Brain pericyte (primary cell): ENCODE measurements at regions not wholly inside any gene's neighbourhood (a gene's known extent, or its start where the extent isn't known, plus 50 kb on each side); places are given as distances from the start of the nearest gene placed in this dataset.
"Not testable (repeated sequence)": the region's sequence is repeated elsewhere in the genome, so short reads cannot be mapped to it uniquely, and the experiment has no call there.

Source experiments
- DNase-seq: peaks from one replicate; pipeline ENCODE4 v3.0.0-alpha.2; 2012; ENCODE audit warnings: low read depth, low spot score

DNA sequence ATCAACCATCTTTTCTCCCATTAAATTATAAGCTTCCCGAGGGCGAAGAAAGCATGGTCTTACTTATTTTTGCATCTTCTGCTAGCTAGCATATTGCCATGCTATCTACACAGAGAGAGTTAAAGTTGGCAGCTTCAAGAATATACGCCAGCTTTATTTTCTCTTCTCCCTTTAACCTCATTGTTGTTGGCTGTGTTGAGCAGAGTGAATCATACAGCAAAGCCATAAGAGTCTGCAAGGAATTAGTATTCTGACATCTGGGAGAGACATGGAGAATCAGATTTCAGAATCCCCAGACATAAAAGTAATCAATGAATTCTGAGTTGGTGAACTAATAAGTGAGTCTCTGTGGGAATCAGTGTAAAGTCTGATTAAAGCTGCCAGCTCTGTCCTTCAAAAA, 649.6 kb upstream of the PTBP2 start:
- DNase-seq, result no peak

GRCh38 chr1:96073100-96073499, 648.5 kb upstream of the PTBP2 start:
- no peak for DNase-seq

DNA sequence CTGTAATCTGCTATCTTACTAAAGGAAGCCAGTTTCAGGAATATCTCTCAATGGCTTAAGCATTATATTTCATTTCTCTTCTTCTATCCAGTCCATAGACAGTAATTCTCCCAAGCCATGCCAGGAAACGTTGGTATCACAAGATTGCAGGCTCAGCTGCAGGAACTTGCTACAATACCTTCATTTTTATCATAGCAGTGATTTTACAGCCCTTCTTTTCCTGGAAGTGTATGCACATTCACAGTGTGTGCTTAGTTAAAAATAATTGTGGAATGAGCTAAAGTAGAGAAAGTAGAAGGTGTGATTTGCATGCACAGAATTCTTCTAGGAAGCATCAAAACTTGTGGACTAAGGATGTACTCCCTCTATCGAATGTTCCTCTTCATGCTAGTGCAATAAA, 647.2 kb upstream of the PTBP2 start:
- no peak for DNase-seq

DNA sequence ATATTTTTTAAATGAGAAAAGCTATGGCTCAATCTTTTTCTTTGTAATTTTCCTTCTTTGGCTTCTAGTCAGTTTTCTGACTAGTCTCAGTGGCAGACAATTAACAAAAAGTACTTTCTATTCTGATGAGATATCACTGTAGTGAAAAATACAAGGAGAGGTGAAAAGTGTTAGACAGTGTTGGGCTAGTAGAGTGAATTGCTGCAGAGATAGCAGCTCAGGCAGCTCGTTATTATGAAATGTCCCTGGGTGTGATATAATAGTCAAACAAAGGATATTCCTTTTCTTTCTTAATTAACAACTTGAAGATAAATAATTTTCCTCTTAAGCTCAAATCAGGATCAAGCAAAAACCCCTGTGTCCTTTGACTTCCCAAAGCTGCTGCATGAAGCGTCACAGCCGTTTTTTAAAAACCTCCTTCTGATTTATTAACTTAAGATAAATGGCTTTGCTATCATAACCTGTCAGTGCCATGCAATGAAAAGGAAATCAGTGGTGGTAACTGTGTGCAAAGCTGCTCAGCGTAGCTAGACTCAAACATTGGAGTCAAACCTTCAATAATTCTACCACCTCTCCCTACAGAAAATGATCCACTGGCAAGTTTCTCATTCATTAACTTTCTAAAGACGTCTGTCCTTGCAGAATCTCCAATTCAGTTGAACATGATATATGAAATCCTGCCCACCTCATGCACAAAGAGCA, 646.6 kb upstream of the PTBP2 start:
- DNase-seq, result no peak

DNA sequence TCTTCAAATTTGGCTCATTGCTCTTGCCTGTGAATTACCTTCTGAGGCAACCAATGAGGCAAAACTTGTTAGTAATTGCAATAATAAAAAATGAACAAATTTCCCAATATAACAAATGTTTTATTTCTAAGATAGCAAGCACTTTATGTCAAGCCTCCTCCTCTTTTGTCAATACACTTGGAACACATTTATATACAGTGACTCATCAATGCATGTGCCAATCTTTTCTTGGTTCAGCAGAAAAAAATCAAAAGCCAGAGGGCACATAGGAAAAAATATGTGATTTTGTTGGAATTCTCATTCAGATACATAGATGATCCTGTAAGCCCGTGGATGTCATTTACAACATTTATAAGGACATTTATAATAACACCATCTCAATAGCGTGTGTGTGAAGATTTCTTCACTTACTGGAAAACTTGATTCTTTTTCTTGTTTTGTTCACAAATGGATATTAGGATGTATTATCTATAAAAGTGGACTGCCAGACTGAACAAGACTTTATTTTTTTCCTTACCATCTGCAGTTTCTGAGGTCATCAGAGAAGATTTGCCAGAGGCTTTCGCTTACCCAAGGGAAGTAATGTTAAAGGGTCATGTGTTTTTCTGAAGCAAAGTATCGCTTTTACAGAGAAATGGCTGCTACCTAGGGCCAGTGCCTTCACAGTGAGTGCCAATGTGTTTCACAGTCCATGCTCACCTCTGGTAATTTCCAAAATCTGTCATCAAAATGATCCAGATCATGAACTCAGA, 645.7 kb upstream of the PTBP2 start:
- no peak for DNase-seq

GRCh38 chr1:96076589-96076988, 645.0 kb upstream of the PTBP2 start:
- no peak for DNase-seq

DNA sequence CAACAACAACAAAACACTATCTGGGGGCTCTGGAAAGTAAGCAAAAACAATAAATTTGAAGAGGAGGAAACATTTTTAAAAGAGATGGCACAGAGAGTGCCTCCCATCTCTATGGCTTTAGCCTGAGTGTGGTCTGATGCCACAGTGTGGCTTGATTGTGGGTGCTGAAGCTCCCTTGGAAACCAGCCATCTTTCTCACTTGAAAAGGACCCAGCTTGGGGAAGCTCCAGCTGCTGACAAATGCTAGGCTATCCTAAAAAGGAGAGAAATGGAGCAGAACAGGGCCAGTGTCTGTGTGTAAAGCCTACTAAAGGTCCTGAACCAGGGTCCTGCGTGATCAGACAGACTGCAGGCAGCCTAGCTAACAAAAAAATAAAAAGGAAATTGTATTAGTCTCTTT, 642.0 kb upstream of the PTBP2 start:
- no peak for DNase-seq

DNA sequence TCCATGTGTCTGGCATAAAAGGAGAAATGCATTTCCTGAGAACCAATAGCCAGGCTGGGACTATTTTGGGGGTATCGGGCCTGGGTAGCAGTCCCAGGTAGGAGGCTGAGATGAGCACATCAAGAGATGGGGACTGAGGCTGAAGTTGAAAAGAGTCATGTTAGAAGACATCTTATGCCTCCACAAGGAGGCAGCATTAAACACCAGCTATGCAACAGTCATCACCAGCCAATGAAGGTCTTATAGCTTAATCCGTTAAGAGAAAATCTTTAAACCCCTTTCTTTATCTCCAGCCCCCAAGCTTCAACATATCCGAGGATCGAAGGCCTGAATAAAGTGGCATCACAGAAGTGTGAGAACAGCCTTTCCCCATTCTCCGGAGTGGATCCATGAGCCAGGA, 640.7 kb upstream of the PTBP2 start:
- DNase-seq, result no peak

- DNase-seq, result no peak
Measured at GRCh38 chr1:96087719-96088118, 633.9 kb upstream of the PTBP2 start.

- no peak for DNase-seq
Measured at GRCh38 chr1:96090134-96090533, 631.5 kb upstream of the PTBP2 start.

- DNase-seq, result no peak
Measured at GRCh38 chr1:96095849-96096612, 625.6 kb upstream of the PTBP2 start.

- DNase-seq, result no peak
Measured at GRCh38 chr1:96096613-96097321, 624.8 kb upstream of the PTBP2 start.

DNA sequence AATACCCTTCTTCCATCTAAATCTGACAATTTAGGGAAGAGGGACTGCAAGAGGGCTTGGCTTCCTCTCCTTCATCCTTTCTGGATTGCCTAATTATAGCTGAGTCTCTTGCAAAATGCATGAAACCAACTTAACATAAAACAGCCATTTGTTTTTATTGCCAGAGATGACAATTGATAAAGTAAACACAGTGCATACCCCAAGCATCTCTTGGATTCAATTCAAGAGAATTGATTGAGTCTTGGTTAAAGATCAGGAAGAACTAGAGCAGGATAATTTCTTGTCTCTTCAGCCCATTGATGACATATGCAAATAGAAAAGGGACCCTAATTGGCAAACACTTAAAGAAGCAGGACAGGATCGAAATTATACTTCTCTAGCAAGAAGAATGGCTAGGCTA, 617.1 kb upstream of the PTBP2 start:
- no peak for DNase-seq

- DNase-seq, result no peak
Measured at GRCh38 chr1:96104906-96105305, 616.7 kb upstream of the PTBP2 start.

DNA sequence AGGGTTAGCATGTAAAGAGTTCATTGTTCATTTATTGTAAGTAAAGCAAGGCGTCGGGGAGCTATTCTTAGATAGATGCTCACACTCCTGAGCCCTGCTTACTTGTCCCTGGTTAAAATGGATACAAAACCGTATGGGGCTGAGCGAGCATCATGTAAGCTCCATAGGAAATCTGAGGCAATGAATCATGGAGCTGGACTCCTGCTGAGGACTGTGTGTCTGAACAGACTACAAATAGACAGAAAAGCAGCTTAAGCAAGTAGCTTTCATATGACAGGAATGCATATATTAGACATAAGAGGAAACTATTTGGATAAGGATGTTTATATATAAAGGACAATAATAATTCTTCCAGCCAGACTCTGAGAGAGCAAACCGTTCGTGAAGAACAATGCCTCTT, 604.9 kb upstream of the PTBP2 start:
- peak; percentile 13 for DNase-seq

GRCh38 chr1:96130432-96130831, 591.2 kb upstream of the PTBP2 start:
- DNase-seq, result no peak

GRCh38 chr1:96144636-96145035, 576.9 kb upstream of the PTBP2 start:
- no peak for DNase-seq

GRCh38 chr1:96145492-96145891, 576.1 kb upstream of the PTBP2 start:
- no peak for DNase-seq

GRCh38 chr1:96152957-96153356, 568.6 kb upstream of the PTBP2 start:
- not testable (repeated sequence) for DNase-seq

- no peak for DNase-seq
Measured at GRCh38 chr1:96157101-96157500, 564.5 kb upstream of the PTBP2 start.

- DNase-seq, result no peak
Measured at GRCh38 chr1:96159379-96159778, 562.2 kb upstream of the PTBP2 start.

GRCh38 chr1:96164053-96164452, 557.5 kb upstream of the PTBP2 start:
- no peak for DNase-seq
